Activated CD4-positive, CD25-positive, alpha-beta regulatory T cell (primary cell): ENCODE measurements at regions not wholly inside any gene's neighbourhood (a gene's known extent, or its start where the extent isn't known, plus 50 kb on each side); places are given as distances from the start of the nearest gene placed in this dataset.
"Not testable (repeated sequence)": the region's sequence is repeated elsewhere in the genome, so short reads cannot be mapped to it uniquely, and the experiment has no call there.

Experiments used
- DNase-seq, 4 experiments: peaks; one replicate each; lab custom pipeline; 2025; lab: John Stamatoyannopoulos, UW

DNA sequence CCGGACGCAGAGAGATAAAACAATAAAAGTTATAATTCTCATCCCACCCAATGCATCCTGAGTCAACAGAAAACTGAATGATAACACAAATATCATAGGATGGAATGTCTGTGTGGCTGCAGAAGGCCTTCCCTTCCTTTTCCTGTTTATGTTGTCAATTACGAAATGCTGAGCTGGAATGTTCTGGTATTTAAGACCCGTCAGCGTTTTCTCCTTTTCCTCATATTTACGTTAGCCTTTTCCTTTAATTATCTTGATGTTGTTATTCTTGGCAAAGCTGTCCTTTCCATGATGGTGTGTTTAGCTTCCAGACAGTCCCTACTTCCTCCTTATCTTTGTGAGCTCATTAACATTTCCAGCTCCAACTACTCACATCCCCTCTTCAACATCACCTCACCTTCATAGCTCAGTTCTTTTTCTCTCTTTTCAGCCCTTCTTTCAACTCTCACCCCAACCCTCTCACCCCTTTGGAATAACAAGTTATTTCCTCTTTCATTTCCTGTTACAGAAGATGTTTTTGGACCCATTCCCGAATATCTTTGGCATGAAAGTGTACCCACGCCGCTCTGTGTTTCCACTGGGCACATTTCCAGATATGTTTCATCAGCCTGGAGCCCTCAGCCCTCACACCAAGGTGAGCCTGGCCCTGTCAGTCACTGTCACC lies 221.6 kb downstream of the NR2F1-AS1 start:
- DNase-seq = no peak

- DNase-seq = no peak
Measured at GRCh38 chr5:93358176-93358575, 222.8 kb downstream of the NR2F1-AS1 start.

GRCh38 chr5:93357686-93358085 lies 223.3 kb downstream of the NR2F1-AS1 start:
- DNase-seq = no peak

GRCh38 chr5:93355691-93356090 lies 225.3 kb downstream of the NR2F1-AS1 start:
- DNase-seq = no peak

- DNase-seq = no peak
Measured at GRCh38 chr5:93352186-93352585, 228.8 kb downstream of the NR2F1-AS1 start.

- DNase-seq = no peak
Measured at GRCh38 chr5:93349613-93350012, 231.4 kb downstream of the NR2F1-AS1 start.

DNA sequence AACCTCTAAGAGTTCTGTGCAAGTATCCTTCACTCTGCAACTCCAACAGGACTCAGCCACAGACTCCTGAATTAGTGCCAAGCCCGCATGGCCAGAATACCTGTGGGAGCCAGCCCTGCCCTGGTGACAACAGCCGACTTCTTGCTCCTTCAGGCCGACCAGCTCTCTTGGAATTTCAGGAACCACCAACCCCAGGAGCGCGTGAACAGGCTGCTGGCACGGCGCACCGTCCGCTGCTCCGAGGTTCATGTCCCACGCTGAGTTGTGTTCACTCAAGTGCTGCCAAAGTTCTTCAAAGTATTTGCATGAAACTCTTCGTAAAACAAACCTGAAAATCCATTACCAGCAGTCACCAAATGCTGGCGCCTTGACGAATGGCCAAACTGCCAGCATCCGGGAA lies 232.8 kb downstream of the NR2F1-AS1 start:
- no peak for DNase-seq

DNA sequence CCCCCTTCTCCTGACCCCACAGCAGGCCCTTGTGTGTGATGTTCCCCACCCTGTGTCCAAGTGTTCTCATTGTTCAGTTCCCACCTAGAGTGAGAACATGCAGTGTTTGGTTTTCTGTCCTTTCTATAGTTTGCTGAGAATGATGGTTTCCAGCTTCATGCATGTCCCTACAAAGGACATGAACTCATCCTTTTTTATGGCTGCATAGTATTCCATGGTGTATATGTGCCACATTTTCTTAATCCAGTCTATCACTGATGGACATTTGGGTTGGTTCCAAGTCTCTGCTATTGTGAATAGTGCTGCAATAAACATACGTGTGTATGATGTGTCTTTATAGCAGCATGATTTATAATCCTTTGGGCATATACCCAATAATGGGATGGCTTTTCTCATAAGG lies 234.2 kb downstream of the NR2F1-AS1 start:
- DNase-seq = not testable (repeated sequence)

DNA sequence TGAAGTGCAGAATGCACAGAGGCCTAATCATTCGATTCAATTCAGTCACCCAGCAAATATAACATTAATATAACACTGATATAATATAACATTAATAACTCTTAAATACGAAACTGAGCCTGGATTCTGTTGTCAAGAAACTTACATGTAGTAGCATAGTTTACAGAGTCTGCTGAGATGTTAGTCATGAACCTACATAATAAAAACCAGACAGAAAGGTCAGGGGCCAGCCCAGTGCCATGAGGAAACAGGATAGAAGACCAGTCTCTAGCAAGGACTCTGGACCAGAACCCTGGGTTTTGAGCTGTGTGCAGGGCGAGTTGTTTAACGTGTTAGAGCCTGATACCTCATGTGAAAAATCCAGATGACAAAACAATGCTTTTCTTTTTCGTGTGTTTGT lies 234.7 kb downstream of the NR2F1-AS1 start:
- DNase-seq = no peak

DNA sequence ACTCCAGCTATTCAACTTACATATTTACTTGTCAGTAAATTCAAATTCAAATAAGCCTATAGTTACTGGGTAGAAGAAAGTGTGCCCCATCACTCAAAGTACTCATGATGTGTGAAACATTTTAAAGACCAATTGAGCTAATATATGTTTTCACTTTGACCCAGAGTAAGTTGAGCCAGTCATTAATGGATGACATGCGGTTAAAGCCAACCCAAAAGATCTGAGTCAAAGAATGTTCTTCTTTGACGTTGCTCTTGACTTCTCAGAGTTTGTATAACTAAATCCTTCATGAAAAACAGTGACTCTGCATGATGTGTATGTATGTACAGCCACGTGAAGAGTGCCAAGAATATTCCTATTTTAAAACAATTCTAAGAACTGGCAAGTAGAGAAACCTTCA lies 237.4 kb downstream of the NR2F1-AS1 start:
- no peak for DNase-seq

DNA sequence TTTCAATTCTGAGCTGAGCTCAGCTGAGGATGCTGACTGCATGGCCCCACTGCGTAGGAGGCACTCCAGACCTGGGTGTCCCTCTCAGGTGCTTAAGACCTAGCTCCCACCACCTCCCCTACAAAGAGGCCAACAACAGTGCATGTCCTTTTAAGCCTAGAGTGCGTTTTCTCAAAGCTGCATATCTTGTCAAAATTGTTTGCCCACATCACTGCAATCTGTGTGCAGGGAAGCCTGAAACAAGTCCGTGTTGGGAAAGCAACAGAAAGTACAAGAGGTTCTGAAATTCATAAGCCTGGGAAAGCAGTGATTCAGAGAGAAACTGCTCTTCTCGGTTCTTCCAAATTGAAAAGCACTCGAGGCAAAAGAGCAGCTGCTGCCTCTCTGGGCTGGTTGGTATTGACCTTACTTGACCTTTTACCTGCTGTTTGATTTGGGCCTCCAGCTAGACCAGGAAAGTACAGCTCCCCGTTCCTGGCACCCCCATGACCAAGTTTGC lies 238.4 kb downstream of the NR2F1-AS1 start:
- no peak for DNase-seq

- DNase-seq = no peak
Measured at GRCh38 chr5:93340881-93341280, 240.1 kb downstream of the NR2F1-AS1 start.

- no peak for DNase-seq
Measured at GRCh38 chr5:93337138-93337537, 243.9 kb downstream of the NR2F1-AS1 start.

GRCh38 chr5:93336330-93337110 lies 244.5 kb downstream of the NR2F1-AS1 start:
- DNase-seq = no peak

DNA sequence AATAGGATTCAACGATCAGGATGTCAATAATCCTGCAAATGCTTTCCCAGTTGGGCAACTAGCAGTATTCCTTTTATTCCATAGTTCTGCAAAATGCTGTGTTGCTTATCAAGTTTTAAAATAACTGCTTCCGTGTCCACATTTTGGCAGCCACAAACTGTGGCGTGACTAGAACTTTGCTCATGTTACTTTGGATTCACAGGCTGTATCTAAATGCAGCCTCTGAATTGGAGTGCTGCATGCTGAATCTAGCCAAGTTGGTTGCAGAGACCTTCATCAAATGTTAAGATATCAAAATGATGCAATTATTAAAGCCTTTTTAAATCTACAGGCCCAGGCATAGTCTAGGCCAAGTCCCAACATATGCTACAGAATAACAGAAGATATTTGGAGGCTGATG lies 249.2 kb downstream of the NR2F1-AS1 start:
- DNase-seq = no peak

- no peak for DNase-seq
Measured at GRCh38 chr5:93331241-93331640, 249.8 kb downstream of the NR2F1-AS1 start.

DNA sequence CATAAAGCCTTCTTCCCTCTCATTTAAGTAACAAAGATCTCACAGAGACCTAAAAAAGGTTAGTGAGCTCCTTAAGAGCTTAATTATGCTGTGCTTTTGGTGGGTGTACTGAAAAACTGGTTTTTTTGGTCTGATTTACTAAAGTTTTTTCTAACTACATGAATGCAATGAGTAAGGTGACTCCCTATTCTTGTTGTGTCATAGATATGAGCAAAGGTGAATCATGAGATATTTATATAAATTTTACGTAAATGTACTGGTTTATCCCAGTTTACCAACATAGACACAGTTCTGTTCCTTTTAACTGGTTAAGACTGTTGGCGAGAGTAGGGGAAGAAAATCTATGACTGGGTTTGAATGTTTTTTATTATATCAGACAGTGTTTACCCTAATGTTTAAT lies 250.5 kb downstream of the NR2F1-AS1 start:
- DNase-seq = no peak

- DNase-seq = no peak
Measured at GRCh38 chr5:93329756-93330155, 251.3 kb downstream of the NR2F1-AS1 start.

DNA sequence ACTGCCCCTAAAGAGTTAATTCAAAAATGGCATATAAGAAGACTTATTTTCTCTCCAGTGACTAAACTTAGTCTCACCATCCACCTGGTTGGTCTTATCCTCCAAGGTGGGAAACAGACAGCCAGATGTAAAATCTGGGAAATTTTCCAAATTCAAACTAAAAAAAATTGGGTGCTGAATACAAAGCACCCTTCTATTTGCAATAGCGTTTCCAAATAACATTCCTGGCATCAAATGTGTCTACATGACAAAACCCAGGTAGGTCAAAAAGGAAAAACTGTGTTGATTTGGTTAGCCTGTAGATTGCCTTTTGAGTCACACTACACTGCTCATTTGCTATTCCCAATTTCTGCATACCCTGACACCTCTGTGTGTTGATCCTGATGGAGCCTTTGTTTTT lies 252.2 kb downstream of the NR2F1-AS1 start:
- no peak for DNase-seq

DNA sequence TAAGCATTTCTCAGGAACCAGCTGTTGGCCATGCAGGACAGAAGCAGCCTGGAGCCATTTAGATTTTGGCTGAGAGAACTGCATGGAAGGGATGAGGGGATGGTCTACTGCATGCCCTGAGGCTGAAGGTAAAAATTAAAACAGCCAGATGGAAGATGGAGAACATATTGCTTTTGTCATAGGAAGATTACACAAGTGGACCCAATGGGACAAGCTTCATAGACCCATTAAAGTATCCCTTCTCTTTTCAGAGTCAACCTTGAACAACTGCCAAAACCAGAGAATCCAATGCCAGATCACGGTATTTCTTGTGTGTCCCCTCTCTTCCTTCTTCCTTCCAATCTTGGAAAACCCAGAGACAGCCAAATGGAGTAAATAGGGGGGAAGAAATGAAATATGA lies 253.4 kb downstream of the NR2F1-AS1 start:
- no peak for DNase-seq

DNA sequence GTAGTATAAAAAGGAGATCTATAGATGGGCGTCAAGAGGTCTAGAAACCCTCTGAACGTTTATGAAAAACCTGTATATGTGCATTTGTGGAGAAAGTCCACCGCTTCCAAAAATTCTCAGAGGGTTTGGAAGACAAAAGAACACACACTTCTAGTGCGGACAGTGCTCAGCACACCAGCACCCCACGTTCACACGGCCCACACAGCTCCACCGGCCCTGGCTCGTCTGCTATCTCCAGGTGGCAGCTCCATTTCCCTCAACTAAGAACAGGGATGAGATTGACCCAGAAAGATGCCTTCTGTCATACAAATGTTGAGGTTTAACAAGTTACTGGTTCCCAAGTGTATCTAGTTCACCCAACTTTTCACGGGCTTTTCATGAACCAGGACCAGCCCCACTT lies 255.1 kb downstream of the NR2F1-AS1 start:
- DNase-seq = no peak

DNA sequence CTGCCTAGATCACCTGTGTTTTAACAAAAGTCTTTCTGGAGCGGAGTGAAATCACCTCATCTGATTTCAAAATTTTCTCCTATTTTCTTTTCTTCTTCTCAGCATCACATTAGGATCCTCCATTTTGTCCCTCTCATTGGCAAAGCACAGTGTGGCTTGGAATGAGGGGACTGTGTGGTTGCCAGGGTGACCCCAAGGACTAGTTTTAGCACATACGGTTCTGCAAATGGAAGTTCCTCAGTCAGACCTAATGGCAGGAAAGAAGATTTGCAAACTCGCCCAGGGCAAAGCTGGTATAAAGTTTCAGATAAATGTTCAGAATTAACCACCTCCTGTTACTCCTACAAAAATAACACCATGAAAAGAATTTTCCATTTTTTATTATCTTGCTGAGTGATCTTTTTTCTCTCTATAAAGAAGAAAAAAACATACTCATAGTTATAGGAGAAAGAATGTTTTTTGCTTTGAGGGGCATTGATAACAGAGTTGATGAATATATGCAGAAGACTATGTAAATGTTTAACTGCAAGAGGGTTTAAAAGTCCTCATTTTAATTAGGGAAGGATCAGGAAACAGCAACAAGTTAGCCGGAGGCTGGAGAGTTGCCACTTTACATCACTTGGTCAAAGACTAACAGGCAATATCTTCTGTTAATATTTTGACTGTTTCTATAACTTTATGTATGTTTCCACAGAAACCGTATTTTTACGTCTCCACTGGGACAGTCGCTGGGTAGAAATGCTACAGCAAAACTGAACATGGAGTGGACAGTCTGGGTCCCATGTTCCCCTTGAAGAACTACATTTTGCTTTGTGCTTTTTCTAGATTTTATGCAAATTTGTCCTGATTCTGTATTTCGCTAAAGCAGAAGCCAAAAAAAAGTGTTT lies 257.8 kb downstream of the NR2F1-AS1 start:
- no peak for DNase-seq
